OCI-LY1 (cell line): ENCODE measurements at regions not wholly inside any gene's neighbourhood (a gene's known extent, or its start where the extent isn't known, plus 50 kb on each side); places are given as distances from the start of the nearest gene placed in this dataset.

Experiments used
- H2AFZ ChIP-seq: fragments of 200-600 bp; sonication (generic), shearing (Covaris generic); 2 replicates; pipeline ENCODE4 v1.6.0; 2014; ENCODE audit warnings: antibody characterized with exemption, mild to moderate bottlenecking, low read length
- H3F3A ChIP-seq: fragments of 200-600 bp; sonication (generic), shearing (Covaris generic); 2 replicates; pipeline ENCODE4 v1.6.0; 2014; ENCODE audit warnings: mild to moderate bottlenecking, antibody characterized with exemption, low read length, moderate library complexity; ENCODE audit not compliant: insufficient read depth
- H3K27ac ChIP-seq: fragments of 200-600 bp; sonication (generic); 2 replicates; pipeline ENCODE4 v1.5.1; 2014; ENCODE audit warnings: low read length, mixed run types, mild to moderate bottlenecking, low read depth; ENCODE audit not compliant: poor library complexity, severe bottlenecking
- H3K27me3 ChIP-seq: fragments of 200-600 bp; sonication (generic); 2 replicates; pipeline ENCODE4 v1.6.0; 2014; ENCODE audit warnings: antibody characterized with exemption, mild to moderate bottlenecking, low read length, moderate library complexity; ENCODE audit not compliant: insufficient read depth
- H3K36me3 ChIP-seq: fragments of 200-600 bp; sonication (generic); 2 replicates; pipeline ENCODE4 v1.6.1; 2014; ENCODE audit warnings: mild to moderate bottlenecking, antibody characterized with exemption, low read length, moderate library complexity, mixed read lengths; ENCODE audit not compliant: insufficient read depth
- H3K4me1 ChIP-seq: fragments of 200-600 bp; sonication (generic); 2 replicates; pipeline ENCODE4 v1.5.1; 2014; ENCODE audit warnings: mild to moderate bottlenecking, low read length, moderate library complexity; ENCODE audit not compliant: insufficient read depth, severe bottlenecking
- H3K4me2 ChIP-seq: fragments of 200-600 bp; sonication (generic), shearing (Covaris generic); 2 replicates; pipeline ENCODE4 v1.6.1; 2014; ENCODE audit warnings: low read length
- H3K4me3 ChIP-seq: fragments of 200-600 bp; sonication (generic); 2 replicates; pipeline ENCODE4 v1.5.1; 2014; ENCODE audit warnings: low read length, low read depth, mild to moderate bottlenecking, mixed read lengths; ENCODE audit not compliant: poor library complexity, severe bottlenecking
- H3K79me2 ChIP-seq: fragments of 200-600 bp; shearing (Covaris generic); 2 replicates; pipeline ENCODE4 v1.6.1; 2016; ENCODE audit warnings: mixed run types, low read length, mixed read lengths; ENCODE audit not compliant: insufficient read depth
- H3K9ac ChIP-seq: fragments of 200-600 bp; sonication (generic), shearing (Covaris generic); 2 replicates; pipeline ENCODE4 v1.6.1; 2014; ENCODE audit warnings: mild to moderate bottlenecking, low read length, mixed read lengths
- H3K9me2 ChIP-seq: fragments of 200-600 bp; sonication (generic), shearing (Covaris generic); 2 replicates; pipeline ENCODE4 v1.6.1; 2014; ENCODE audit warnings: low read depth, mild to moderate bottlenecking, low read length, mixed read lengths
- H3K9me3 ChIP-seq: fragments of 200-600 bp; shearing (Covaris generic); 2 replicates; pipeline ENCODE4 v1.6.1; 2014; ENCODE audit warnings: low read length, mixed read lengths
- H4K20me1 ChIP-seq: fragments of 200-600 bp; sonication (generic), shearing (Covaris generic); 2 replicates; pipeline ENCODE4 v1.6.0; 2016; ENCODE audit warnings: mild to moderate bottlenecking, low read length; ENCODE audit not compliant: insufficient read depth
- EZH2 ChIP-seq: fragments of 200-600 bp; sonication (generic), shearing (Covaris generic); IDR thresholded peaks from 2 replicates; pipeline ENCODE4 v1.8.0; 2017; ENCODE audit warnings: borderline replicate concordance, mixed run types, mild to moderate bottlenecking, antibody characterized with exemption, low read length, moderate library complexity, mixed read lengths
- TF ChIP-seq, protein P1 (sequence below): fragments of 200-600 bp; sonication (generic), shearing (Covaris generic); IDR thresholded peaks from 2 replicates; pipeline ENCODE4 v1.5.1; 2017; ENCODE audit warnings: mild to moderate bottlenecking, antibody characterized with exemption, low read length, moderate library complexity, mixed read lengths

DNA sequence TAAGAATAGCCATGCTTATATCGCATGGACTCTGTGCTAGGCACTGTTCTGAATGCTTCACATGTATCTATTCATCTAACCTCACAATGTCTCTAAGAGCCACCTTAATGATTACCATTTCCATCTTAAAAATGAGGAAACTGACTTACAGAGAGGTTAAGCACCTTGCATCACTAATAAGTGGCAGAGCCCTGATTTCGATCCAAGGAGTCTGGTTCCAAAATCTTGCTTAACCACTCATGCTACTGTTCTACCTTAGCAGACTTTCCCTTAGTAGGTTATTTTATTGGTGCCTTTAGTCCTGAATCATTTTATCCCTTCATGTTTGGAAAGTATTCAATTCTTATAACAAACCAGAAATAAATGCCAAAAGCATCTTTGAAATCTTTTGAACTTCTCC lies 89.2 kb upstream of the DCBLD2 start:
- no peaks in the 10 kb centered on the region for H3K4me1 ChIP-seq
- no peak overlapping the region for H3K9ac ChIP-seq
- no peak overlapping the region for H3K4me2 ChIP-seq
- H2AFZ ChIP-seq, result no peak overlapping the region
- H3K27ac ChIP-seq, result no peak overlapping the region
- no peaks in the 10 kb centered on the region for H3F3A ChIP-seq
- TF ChIP-seq, protein P1, sequence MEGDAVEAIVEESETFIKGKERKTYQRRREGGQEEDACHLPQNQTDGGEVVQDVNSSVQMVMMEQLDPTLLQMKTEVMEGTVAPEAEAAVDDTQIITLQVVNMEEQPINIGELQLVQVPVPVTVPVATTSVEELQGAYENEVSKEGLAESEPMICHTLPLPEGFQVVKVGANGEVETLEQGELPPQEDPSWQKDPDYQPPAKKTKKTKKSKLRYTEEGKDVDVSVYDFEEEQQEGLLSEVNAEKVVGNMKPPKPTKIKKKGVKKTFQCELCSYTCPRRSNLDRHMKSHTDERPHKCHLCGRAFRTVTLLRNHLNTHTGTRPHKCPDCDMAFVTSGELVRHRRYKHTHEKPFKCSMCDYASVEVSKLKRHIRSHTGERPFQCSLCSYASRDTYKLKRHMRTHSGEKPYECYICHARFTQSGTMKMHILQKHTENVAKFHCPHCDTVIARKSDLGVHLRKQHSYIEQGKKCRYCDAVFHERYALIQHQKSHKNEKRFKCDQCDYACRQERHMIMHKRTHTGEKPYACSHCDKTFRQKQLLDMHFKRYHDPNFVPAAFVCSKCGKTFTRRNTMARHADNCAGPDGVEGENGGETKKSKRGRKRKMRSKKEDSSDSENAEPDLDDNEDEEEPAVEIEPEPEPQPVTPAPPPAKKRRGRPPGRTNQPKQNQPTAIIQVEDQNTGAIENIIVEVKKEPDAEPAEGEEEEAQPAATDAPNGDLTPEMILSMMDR, result no peak
- TF ChIP-seq EZH2, result no peak
- no peaks in the 10 kb centered on the region for H3K27me3 ChIP-seq
- no peaks in the 10 kb centered on the region for H3K9me3 ChIP-seq
- no peak overlapping the region for H3K4me3 ChIP-seq
- no peaks in the 10 kb centered on the region for H3K79me2 ChIP-seq
- H3K36me3 ChIP-seq, result no peaks in the 10 kb centered on the region
- no peaks in the 10 kb centered on the region for H4K20me1 ChIP-seq
- no peaks in the 10 kb centered on the region for H3K9me2 ChIP-seq

DNA sequence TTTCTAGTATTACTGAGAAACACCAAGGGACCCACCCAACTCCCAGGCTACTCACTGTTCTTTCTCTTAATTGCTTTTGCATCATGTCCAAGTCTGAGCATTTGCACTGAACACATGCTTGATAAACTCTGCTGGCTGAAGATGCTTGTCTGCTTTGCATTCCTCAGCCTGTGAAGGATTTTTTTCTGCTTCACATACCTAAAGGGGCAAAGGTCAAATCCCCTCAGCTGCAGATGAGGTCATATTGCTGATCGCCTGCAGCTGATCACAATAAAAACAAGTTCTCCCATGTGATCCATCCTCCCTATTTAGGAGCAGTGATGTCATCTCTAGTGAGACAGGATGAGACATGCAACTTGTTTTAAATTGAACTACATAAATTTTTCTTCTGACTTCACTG lies 84.6 kb upstream of the DCBLD2 start:
- H3K79me2 ChIP-seq, result no peaks in the 10 kb centered on the region
- H3F3A ChIP-seq, result no peaks in the 10 kb centered on the region
- H3K9ac ChIP-seq, result no peak overlapping the region
- H4K20me1 ChIP-seq, result no peaks in the 10 kb centered on the region
- no peaks in the 10 kb centered on the region for H3K9me2 ChIP-seq
- no peak overlapping the region for H3K4me3 ChIP-seq
- TF ChIP-seq, protein P1, result no peak
- TF ChIP-seq EZH2, result no peak
- no peak overlapping the region for H3K4me2 ChIP-seq
- no peaks in the 10 kb centered on the region for H3K36me3 ChIP-seq
- no peaks in the 10 kb centered on the region for H3K4me1 ChIP-seq
- H3K27me3 ChIP-seq, result no peaks in the 10 kb centered on the region
- H3K27ac ChIP-seq, result no peak overlapping the region
- no peaks in the 10 kb centered on the region for H3K9me3 ChIP-seq
- no peak overlapping the region for H2AFZ ChIP-seq

DNA sequence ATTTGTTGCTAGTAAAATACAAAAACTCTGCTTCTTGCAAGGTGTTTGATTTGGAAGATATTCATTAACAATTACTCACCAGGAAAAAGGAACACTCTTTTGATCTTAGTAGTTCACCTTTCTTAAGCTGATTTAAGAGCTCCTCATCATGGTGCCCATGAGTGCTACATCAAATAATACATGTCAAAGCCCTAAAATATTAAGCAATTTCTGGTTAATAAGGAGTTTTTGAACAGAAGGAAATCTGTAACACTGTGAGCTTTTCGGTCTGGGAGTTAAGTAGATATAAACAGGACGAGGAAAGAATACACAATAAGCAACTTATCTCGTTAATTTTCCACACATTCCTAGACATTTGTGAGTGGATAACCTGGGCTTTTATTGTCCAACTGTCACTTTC lies 83.9 kb upstream of the DCBLD2 start:
- H3F3A ChIP-seq, result no peaks in the 10 kb centered on the region
- no peaks in the 10 kb centered on the region for H3K9me2 ChIP-seq
- H3K36me3 ChIP-seq, result no peaks in the 10 kb centered on the region
- no peaks in the 10 kb centered on the region for H3K27me3 ChIP-seq
- H3K4me2 ChIP-seq, result no peak overlapping the region
- H3K79me2 ChIP-seq, result no peaks in the 10 kb centered on the region
- no peak overlapping the region for H3K27ac ChIP-seq
- TF ChIP-seq, protein P1, result no peak
- TF ChIP-seq EZH2, result no peak
- H2AFZ ChIP-seq, result no peak overlapping the region
- H3K9ac ChIP-seq, result no peak overlapping the region
- H3K9me3 ChIP-seq, result no peaks in the 10 kb centered on the region
- H3K4me1 ChIP-seq, result no peaks in the 10 kb centered on the region
- no peaks in the 10 kb centered on the region for H4K20me1 ChIP-seq
- H3K4me3 ChIP-seq, result no peak overlapping the region
